ENCODE measurements at regions not wholly inside any gene's neighbourhood (a gene's known extent, or its start where the extent isn't known, plus 50 kb on each side); places are given as distances from the start of the nearest gene placed in this dataset.
"Not testable (repeated sequence)": the region's sequence is repeated elsewhere in the genome, so short reads cannot be mapped to it uniquely, and the experiment has no call there.

GRCh38 chr15:70524470-70524869 lies 238.9 kb downstream of the UACA start:
- no peak for DNase-seq (ENCODE audit: low read depth)

DNA sequence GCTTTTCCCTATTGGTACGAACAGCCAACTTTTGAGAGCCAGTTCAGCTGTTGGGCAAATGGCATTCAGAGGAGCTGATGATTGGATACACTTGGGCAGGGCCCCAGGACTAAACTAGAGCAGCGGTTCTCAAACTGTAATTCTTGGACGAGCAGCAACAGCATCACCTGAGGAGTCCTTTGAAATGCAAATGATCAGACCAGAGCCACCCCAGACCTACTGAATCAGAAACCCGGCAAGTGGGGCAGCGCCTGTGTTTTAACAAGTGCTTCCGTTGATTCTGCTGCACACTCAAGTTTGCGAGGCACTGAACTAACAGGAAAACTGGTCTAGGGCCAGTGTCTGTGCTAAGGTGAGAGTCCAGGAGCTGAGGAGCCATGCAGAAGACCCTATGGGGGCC lies 239.7 kb downstream of the UACA start:
- DNase-seq (ENCODE audit: low read depth), result no peak

DNA sequence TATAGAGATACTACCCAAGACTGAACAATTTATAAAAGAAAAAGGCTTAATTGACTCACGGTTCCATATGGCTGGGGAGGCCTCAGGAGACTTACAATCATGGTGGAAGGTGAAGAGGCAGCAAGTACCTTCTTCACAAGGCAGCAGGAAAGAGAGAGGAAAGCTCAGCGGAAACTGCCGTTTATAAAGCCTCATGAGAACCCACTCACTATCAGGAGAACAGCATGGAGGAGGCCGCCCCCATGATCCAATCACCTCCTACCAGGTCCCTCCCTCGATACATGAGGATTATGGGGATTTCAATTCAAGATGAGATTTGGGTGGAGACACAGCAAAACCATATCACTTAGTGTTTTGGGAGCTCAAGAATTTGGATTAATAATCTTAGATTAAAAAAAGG lies 240.2 kb downstream of the UACA start:
- DNase-seq (ENCODE audit: low read depth), result no peak

- no peak for DNase-seq (ENCODE audit: low read depth)
Measured at GRCh38 chr15:70522323-70522966, 240.9 kb downstream of the UACA start.

GRCh38 chr15:70521576-70522322 lies 241.6 kb downstream of the UACA start:
- no peak for DNase-seq (ENCODE audit: low read depth)

- DNase-seq (ENCODE audit: low read depth), result no peak
Measured at GRCh38 chr15:70519616-70520015, 243.7 kb downstream of the UACA start.

DNA sequence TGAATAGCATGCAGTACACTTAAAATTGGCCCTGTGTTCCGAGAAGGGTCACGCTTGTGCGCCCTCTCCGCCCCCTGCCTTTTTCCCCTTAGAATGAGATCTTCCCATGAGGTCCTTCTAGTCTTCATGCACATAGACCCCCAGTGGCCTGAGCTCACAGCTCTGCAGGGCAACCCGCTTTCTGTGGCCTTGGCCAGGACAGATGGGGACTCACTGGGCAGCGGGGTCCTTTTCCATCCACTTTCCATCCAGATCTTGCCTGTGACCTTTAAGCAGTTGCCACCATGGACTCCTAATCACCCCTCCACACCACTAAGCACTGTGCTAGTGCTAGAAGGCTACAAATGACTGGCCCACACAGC lies 244.4 kb downstream of the UACA start:
- no peak for DNase-seq (ENCODE audit: low read depth)

GRCh38 chr15:70518201-70519003 lies 245.0 kb downstream of the UACA start:
- DNase-seq (ENCODE audit: low read depth), result no peak

DNA sequence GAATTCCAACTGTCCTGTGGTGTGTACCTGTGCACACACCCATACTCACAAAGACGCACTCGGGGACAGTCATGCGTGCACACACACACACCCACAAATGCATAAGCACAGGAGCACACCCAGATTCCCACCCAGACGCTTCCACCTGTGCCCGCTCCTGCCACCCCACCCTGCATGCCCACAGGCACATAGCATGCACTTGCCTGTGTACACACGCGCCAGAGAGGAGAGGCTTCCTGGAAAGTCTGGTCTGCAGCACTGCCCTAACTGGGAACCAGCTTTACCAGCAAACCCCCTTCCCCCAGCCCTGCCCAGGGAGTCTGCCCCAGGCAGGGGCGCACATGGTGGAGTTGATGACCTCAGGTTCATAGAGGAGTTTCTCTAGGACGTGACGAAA lies 246.2 kb downstream of the UACA start:
- no peak for DNase-seq (ENCODE audit: low read depth)

DNA sequence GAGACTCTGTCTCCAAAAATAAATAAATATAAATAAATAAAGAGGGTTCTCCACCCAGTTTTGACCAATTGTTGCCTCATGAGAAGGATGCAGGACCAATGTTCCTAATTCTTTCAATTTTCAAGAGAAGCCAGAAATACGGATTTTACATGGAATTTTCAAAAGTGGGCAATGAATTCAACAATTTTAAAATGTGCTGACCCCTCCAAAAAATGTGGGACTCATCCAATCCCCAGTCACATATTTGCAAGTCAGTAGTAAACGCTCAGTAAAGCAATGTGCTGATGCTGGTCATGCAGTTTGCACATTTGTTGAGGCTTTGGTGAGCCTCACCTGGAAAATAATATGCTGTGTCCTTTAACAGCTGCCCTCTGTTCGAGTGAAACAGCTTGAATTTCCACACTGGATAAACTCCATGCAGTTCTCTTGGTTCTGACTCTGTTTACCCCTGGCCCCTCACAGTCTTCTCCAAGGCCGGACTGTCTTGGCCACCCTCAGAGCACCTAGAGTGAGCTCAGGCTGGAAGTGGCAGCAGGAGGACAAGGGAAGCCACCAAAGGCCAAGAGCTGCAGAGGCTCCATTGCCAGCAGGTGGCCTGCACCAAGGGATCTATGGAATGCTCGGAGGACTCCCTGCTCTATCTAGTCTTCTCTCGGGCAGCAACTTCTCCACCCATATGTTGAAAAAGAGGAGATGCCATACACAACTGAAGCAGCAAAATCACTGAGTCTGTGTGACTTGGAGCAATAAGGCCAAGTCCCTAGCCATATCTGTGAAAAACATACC lies 246.8 kb downstream of the UACA start:
- DNase-seq (ENCODE audit: low read depth), result no peak

GRCh38 chr15:70514251-70514650 lies 249.1 kb downstream of the UACA start:
- DNase-seq (ENCODE audit: low read depth), result no peak

- DNase-seq (ENCODE audit: low read depth), result no peak
Measured at GRCh38 chr15:70513819-70514218, 249.5 kb downstream of the UACA start.

GRCh38 chr15:70512772-70513362 lies 250.5 kb downstream of the UACA start:
- DNase-seq (ENCODE audit: low read depth), result no peak

- DNase-seq (ENCODE audit: low read depth), result not testable (repeated sequence)
Measured at GRCh38 chr15:70511972-70512587, 251.3 kb downstream of the UACA start.

GRCh38 chr15:70510433-70510832 lies 252.9 kb downstream of the UACA start:
- no peak for DNase-seq (ENCODE audit: low read depth)

DNA sequence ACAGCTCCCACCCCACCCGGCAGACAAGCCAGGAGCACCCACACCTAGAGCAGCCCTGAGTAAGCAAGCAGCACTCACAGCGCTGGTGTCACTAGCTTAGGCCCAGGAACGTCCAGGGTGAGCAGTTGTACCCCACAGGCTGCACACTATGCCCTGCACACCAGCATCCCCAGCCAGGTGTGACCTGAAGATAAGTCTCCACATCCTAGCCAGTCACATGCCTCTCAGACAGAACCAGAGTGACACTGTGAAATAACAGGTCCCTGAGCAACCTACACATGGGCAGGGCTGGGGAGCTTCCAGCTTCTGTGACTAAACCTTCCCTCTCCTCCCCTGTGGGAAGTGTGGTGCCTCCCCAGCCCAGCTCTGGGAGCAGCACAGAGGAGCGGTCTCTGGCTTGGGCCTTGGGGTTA lies 253.6 kb downstream of the UACA start:
- DNase-seq (ENCODE audit: low read depth), result no peak

DNA sequence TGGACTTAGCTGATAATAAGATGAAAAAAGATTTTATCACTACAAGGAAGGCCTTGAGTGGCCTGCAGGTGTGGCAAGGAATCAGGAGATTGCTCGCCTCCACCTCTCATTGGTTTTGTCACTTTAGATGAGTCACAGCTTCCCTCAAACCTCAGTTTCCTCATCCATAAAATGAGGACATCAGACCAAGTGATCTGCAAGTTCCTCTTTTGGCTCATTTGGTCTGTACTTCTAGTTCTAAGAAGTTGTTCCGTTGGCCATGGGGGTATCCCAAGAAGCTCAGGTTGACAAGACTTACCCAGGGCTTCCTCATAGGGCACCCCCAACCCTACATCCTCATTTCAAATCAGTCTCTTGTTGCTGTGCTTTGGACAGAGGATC lies 254.1 kb downstream of the UACA start:
- no peak for DNase-seq (ENCODE audit: low read depth)

- DNase-seq (ENCODE audit: low read depth), result peak; percentile 98
Measured at GRCh38 chr15:70508561-70509281, 254.6 kb downstream of the UACA start.

- DNase-seq (ENCODE audit: low read depth), result peak; percentile 69
Measured at GRCh38 chr15:70507772-70508371, 255.5 kb downstream of the UACA start.
